ENCODE measurements at regions not wholly inside any gene's neighbourhood (a gene's known extent, or its start where the extent isn't known, plus 50 kb on each side); places are given as distances from the start of the nearest gene placed in this dataset.

- Histone ChIP-seq H3K27ac (no peak overlapping the region), H3K27me3 (no peaks in the 10 kb centered on the region), H3K4me3 (no peak overlapping the region), H3K9me3 (no peaks in the 10 kb centered on the region), H3K4me1 (peaks cover 0 to 23% of the 10 kb centered on the region in 2 donors), H3K36me3 (no peaks in the 10 kb centered on the region)
- TF ChIP-seq CTCF (IDR thresholded peaks at IDR 0.05) = no peak
- no peak for DNase-seq
- ATAC-seq = peak; percentile 45
- intact Hi-C loops (cut with DNase I) = no loop called here
Measured at GRCh38 chr7:17120756-17121155, 177.7 kb upstream of the AHR start.

- no peaks in the 10 kb centered on the region for H3K9me3 ChIP-seq
- no peak for ATAC-seq
- DNase-seq = no peak
- H3K27me3 ChIP-seq = no peaks in the 10 kb centered on the region
- peaks cover 0 to 23% of the 10 kb centered on the region in 2 donors for H3K4me1 ChIP-seq
- intact Hi-C loops (cut with DNase I) = no loop called here
- H3K27ac ChIP-seq = peak overlapping the region in 1 of 2 donors; percentile 11
- no peak overlapping the region for H3K4me3 ChIP-seq
- no peak for TF ChIP-seq CTCF (IDR thresholded peaks at IDR 0.05)
- no peaks in the 10 kb centered on the region for H3K36me3 ChIP-seq
Measured at GRCh38 chr7:17121671-17122070, 176.8 kb upstream of the AHR start.

DNA sequence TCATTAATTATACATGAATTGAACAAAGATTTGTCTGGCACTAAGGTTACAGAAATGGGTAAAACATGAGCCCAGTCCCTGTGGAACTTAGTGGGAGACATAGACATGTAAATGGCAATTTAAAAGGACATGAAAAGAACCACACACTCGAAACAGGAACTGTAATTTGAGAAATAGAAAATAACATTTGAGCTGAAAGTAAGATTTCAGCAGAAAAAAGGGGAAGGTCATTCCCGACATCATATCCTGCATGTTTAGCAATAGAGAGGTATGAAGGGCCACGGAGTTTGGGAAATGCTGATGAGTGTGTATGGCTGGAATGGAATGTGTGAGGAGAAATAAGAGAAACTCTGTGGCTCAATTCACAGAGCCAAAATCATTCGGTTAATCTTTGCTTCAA, 175.4 kb upstream of the AHR start:
- peak; percentile 49 for ATAC-seq

GRCh38 chr7:17126413-17127268, 171.8 kb upstream of the AHR start:
- Histone ChIP-seq H3K4me3 (no peak overlapping the region), H3K9me3 (no peaks in the 10 kb centered on the region), H3K27ac (no peak overlapping the region), H3K36me3 (no peaks in the 10 kb centered on the region), H3K4me1 (peaks cover 0 to 29% of the 10 kb centered on the region in 2 donors), H3K27me3 (no peaks in the 10 kb centered on the region)
- no peak for ATAC-seq
- no peak for TF ChIP-seq CTCF (IDR thresholded peaks at IDR 0.05)
- intact Hi-C loops (cut with DNase I) = no loop called here
- no peak for DNase-seq

More for the DNA sequence above, 175.4 kb upstream of the AHR start:
- Histone ChIP-seq H3K9me3 (no peaks in the 10 kb centered on the region), H3K4me1 (peaks cover 0 to 23% of the 10 kb centered on the region in 2 donors), H3K4me3 (no peak overlapping the region), H3K36me3 (no peaks in the 10 kb centered on the region), H3K27ac (peak overlapping the region; percentile 4 to 68), H3K27me3 (no peaks in the 10 kb centered on the region)
- intact Hi-C loops (cut with DNase I) = no loop called here
- TF ChIP-seq CTCF (IDR thresholded peaks at IDR 0.05) = no peak
- no peak for DNase-seq

- TF ChIP-seq CTCF (IDR thresholded peaks at IDR 0.05) = no peak
- H3K27ac ChIP-seq = no peak overlapping the region
- no peak overlapping the region for H3K4me3 ChIP-seq
- DNase-seq (no peak), ATAC-seq (no peak)
- no peaks in the 10 kb centered on the region for H3K36me3 ChIP-seq
- H3K4me1 ChIP-seq = peaks cover 0 to 9% of the 10 kb centered on the region in 2 donors
- intact Hi-C loops (cut with DNase I) = no loop called here
- no peaks in the 10 kb centered on the region for H3K27me3 ChIP-seq
- H3K9me3 ChIP-seq = no peaks in the 10 kb centered on the region
Measured at GRCh38 chr7:17129218-17129617, 169.2 kb upstream of the AHR start.
